NCI-H1092 treated with DMSO at 0.1 percent for 48 hours (cell line): ENCODE measurements at regions not wholly inside any gene's neighbourhood (a gene's known extent, or its start where the extent isn't known, plus 50 kb on each side); places are given as distances from the start of the nearest gene placed in this dataset.
A peak's percentile ranks its signal among the peaks of the same experiment; 100 is the strongest.

Experiments
- DNase-seq: peaks from one replicate; lab custom pipeline; 2025; lab: John Stamatoyannopoulos, UW

DNA sequence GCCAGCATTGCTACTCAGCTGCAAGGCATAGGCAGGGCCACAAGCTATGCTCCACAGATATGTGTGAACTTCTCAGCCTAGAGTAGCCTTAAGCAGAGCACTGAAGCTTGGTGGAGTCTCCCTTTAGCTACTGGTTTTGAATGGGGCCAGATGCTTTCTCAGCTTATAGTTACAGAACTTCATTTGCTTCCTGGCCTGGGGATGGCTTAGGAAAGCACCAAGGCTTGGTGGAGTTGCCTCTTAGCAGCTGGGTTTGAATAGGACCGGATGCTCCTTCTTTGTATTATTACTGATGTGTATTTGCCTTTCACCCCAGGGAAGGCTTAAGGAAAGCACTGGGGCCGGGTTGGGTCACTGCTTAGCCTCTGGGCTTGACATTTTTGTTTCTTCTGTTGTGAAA, 497.8 kb upstream of the SEMA6A start:
- no peak for DNase-seq

DNA sequence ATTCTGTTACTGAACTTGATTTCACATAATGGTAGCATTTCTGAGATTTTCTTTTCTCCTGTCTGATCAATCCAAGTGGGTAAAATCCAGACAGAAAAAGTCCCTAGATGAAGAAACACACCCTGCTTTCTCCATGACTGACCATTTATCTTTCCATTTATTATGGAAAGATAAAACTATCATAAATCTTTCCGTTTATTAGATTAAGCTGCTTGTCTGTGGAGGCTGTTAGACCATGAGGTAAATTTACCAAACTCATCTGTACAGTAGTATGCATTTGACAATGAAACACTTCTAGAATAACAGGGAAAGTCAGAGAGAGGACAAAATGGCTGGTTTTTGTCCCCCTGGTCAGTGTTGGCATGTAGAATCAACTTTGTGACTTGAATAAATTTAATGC, 491.2 kb upstream of the SEMA6A start:
- no peak for DNase-seq

DNA sequence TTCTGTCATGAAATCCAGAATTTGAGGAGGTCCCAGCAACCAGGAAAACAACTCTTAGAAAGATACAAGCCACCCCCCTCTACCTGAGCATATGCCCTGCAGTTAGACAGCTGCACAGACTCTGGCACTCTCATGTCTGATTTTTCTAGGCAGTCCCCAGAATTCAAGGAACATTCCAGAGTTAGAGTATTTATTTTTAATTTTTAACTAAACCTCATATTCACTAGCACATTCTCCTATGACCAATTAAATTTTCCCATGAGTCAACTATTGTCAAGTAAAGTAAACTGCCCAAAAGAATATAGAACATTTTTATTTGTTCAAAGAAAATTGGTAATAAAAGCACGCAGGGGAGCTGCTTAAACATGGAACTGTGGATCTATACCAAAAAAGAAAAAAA, 490.5 kb upstream of the SEMA6A start:
- no peak for DNase-seq

DNA sequence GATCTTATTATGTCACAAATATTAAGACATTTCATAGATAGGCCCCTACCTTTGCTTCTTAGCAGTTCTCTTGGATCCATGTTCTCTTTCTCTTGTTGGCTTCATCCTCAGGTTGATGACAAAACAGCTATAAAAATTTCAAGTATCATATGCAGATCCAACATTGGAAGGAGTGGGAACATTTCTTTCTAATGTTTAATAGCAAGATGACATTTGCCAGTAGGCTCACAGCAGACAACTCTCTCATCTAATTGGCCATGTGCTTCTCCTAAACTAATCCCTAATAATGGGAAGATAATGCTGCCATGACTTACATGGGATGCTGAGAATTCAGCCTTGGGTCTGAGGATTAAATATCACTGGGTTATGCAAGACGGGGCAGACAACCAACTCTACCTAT, 485.5 kb upstream of the SEMA6A start:
- DNase-seq = no peak

DNA sequence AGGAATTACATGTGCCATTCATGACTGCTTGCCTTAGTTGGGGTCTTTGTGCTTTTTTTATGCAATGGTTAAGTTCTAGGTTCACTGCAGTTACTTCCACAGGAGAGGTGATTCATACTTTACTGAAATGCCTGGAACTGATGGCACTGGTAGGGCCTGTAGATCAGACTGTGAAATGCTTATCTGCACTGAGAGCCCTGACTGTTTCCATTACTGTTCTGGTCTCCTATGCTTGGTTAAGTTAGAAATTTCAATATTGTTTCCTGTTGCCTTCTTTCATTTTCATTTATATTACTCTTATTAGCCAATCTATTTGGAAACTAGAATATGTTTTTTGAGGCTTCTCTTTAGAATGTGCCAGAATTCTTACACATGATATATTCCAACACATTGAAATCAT, 484.1 kb upstream of the SEMA6A start:
- DNase-seq = no peak

DNA sequence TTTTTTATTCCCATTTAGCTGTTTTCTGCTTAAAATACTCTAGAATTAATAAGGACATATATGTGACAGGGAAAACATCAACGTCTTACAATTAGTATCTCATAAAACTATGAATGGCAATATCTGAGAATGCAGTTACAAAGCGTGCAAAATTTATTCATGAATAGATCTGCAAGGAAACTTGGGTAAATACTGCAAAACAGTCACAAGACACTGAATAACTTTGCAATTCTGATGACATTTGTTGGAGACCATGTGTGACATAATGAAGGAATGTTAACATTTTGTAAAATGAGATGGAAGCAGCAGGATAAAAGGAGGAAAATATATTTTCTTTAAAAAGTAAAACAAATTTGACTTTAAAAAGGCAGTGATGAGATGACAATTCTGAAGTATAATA, 480.9 kb upstream of the SEMA6A start:
- no peak for DNase-seq

DNA sequence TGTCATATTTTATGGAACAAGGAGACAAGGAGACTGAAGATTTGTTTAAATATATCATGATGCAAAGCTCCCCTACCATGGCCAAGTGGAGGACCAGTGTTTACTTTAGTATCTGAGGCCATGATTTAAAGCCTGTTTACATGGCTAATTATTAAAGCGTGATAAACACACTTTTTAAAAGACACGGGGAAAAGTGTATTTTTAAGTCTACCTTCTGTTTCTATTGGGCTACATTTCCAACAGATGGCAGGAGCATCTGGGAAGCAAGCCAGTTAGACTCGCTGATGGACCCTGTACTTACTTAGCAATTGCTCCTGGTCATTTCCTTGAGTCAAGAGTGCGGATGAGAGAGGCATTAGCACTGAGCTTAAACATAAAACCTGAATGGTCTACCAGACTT, 480.3 kb upstream of the SEMA6A start:
- peak; percentile 83 for DNase-seq

DNA sequence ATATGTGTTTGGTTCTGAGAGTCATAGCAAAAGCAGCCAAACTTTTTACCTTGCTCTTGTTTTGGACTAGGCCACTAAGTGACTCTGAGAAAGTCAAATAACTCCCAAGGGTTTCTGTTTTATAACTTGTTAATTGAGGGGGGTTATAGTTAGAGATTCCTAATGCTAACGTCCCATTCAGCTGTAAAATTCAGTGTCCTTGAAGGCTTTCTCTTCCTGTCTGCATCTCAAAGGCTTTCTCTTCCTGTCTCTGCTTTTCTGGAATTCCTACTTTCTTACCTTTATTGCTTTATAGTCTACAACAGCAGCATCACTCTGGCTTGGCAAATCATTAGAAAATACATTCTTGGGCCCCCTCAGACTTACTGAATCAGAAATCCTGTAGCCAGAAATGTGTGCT, 479.5 kb upstream of the SEMA6A start:
- DNase-seq = no peak

DNA sequence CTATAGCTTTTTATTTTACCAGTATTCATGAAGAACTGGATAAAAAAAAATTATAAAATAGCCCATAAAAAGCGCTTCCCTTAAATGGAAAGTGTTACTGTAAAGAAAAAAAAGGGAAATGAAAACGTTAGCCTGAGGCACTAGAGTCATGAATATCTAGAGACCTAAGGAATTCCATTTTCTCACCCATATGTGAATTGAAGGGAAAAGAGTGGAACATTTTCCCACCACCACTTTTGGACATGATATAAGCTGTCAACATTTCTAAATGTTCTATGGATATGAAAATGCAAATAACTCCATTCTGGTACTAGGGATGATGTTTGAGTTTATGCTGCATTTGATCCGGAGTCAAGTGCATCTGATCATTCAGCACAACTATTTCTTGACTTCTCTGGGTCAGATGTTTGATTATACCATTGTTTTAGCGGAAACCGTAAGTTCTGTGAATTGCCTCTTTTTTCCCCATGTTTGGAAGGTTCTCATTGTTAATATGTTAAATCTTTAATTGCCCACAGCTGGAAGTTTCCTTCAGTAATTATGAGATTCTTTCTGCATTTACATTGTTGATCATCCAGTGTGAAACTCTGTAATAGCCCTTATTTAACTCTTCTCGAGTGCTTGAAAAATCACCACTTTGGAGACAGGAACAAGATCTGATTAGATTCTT, 467.4 kb upstream of the SEMA6A start:
- DNase-seq = no peak

DNA sequence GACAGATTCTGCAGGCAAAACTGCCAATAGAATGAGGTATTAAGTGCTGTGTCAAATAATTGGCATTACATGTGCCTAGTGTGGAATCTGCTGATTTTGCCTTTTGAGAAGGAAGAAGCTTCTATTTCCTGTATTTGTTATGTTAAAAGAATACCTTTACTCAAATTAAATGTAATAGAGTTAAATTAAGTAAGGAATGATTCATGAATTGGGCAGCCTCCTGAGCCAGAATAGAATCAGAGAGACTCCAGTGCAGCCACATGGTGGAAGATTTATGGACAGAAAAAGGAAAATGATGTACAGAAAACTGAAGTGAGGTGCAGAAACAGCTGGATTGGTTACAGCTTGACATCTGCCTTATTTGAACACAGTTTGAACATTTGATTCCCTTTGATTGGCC, 464.4 kb upstream of the SEMA6A start:
- no peak for DNase-seq

DNA sequence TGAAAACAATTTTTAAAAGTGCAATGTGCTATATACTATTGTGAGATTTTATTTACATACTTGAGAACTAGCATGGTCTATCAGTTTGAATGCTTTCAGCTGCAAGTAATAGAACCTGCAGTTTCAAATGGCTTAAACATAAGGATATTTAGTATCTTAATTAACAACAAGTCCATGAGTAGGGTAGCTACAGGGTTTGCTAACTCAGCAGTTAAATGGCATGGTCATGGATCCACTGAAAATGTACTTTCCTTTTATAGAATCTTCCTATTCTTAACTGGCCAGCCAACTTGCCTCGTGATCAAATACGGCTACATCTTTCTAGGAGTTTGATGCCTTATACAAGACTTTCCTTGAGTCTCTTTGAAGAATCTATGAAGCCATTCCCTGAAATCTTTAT, 452.8 kb upstream of the SEMA6A start:
- no peak for DNase-seq

DNA sequence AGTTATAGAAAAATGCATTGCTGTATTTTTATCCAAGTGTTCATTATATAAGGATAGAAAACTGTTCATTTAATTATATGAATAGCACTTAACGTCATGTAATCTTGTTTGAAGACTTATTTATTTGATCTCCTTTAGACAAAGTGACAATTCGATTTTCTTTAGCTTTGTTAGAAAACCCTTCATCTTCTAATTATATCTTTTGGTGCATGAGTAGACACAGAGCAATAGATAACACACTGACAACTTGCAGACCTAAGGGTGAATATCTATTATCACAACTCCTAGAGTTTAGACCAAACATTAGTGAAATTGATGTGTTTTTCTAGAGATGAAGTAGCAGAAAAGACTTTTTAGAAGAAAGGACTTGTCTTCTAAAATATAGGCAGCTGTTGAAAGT, 446.4 kb upstream of the SEMA6A start:
- no peak for DNase-seq

DNA sequence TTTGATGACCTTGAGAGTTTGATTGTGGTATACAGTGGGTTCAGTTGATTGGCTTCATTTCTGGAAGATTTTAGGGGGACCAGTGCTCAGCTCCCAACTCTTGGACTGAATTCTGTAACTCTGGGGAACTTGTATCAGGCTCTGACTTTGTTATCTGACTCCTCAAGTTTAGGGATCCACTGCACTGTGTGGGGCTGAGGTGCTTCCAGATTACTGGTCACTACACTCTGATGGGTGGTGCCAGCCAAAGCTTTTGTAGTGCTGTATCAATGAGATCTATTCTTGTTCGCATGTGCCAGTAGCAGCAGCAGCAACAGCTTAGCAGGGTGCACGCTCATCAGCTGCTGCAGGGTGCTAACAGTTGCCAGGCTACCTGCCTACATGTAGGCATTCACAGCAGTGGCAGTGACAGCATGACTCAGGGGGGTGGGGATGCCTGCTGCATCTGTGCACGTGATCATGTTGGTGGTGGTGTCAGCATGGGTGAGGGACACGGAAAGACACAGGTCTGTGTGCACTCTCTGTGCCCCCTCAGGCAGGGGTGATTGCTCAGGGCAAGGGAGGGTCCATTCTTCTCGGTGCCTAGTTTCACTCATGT, 438.8 kb upstream of the SEMA6A start:
- DNase-seq = no peak

DNA sequence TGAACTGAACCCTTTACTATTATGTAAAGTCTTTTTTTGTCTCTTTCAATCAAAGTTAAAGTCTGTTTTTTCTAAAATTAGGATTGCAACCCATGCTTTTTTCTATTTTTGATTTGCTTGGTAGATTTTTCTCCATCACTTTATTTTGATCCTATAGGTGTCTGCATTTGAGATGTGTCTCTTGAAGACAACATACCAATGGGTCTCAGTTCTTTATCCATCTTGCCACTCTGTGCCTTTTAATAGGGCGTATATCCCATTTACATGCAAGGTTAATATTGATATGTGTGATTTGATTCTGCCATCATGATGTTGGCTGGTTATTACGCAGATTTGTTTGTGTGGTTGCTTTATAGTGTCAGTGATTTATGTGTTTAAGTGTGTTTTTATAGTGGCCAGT, 436.0 kb upstream of the SEMA6A start:
- no peak for DNase-seq

DNA sequence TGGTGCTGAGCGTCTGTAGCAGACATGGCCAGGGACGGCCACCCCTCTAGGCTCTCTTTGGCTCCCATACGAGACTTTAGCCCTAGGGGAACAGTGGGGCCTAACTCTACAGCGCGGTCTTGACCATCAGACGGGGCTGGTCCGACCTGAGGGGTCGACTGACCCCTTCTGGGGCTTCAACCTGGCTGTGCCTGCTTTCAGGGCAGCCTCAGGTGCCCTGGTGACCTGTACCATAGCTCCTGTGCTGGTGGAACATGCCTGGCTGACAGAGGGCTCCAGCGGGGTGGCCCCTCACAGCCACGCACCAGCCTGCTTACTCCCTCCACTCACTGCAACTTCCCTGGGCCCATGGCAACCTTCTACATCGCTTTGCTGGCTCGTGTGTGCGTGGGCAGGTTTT, 423.4 kb upstream of the SEMA6A start:
- no peak for DNase-seq

DNA sequence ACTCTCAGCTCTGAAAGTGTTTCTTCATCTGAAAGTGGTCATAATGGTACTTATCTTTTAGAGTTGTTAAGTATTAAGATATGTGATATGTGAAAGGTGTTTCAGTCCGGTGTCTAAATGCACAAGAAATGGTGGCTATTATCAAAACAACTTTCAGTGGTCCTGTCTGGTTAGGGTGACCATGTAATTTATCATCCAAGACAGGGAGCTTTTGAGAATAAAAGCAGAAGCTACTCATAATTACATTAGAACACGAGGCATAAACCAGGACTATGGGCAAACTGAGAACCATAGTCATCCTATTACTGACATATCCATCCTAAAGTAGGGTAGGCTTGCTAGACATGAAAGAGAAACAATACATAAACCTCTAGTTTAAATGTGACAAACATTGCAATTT, 418.1 kb upstream of the SEMA6A start:
- DNase-seq = no peak

DNA sequence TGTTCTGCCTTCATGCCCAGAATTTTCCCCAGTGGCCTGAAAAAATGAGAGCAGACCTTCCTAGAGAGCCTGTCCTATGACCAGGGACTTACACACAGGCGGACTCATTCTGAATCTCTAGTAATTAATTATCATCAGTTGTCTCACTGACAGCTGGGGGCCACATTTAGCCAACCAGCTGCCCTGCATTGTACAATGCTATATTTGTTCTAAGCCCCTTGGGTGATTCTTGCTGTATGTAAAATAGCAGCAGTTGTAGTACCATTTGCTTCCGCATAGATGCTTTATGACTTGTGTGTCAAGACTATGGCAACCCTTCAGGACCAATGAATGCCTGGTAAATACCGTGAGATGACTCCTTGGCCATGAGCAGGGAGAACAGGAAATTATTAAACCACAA, 415.4 kb upstream of the SEMA6A start:
- DNase-seq = no peak

DNA sequence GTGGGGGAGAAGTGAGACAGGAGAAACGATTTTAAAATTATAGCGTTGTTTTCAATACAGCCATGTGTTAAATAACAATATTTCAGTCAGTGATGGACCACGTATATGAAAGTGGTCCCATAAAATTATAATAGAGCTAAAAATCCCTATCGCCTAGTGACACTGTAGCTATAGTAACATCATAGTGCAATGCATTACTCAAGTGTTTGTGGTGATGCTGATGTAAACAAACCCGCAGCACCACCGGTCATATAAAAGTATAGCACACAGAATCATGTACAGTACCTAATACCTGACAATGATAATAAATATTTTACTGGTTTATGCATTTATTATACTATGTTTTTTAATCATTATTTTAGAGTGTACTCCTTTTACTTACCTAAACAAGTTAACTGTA, 407.4 kb upstream of the SEMA6A start:
- DNase-seq = no peak

DNA sequence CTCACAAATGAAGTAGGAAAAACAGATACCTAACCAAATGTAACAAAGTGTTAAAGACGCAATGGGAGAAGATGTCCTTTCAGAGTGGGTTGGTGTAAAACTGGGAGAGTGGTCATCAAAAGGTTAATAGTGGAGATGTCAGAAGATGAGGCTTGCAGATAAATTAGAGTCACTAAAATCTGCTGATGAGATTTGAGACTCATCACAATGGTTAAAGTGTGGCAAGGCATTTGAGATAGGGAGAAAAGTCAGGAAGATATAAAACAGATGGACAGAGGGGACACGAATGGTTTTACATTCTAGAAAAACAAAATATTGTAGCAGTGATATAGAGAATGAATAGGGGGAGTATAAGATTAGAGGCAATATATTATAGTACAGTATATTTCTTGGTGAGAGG, 406.0 kb upstream of the SEMA6A start:
- DNase-seq = no peak

DNA sequence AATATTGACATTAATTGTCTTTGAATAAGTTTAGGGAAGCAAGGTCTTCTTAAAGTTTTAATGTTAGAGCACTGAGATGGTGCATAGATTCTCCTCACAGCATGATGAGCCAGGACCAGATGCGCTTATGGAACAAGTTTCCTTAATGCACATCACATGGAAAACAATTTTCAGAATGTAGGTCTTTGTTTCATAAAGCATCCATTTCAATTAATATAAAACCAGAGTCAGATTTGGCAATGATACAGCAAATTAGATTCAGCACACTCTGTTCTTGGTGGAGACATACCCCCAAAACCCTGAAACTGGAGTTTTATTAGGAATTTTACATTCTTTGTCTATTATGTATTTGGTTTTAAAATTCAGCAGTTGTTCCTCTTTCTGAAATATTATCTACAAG, 402.1 kb upstream of the SEMA6A start:
- no peak for DNase-seq

DNA sequence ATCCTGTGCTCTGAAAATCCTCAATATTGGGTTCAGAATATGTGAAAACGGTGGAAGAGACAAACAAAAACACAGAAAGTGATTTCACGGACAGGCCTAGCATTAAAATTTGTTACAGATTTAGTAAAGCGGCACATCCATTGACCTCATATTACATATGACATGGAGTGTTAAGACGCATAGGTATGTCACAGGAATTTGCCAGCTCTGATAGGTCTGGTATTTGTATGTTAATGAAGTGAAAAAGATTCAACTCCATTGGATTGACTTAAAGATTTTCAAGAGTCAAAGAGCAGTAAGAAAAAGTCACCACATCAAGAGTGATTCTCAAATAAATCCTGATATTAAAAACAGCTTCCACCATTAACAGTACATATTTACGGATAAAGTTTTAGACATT, 396.5 kb upstream of the SEMA6A start:
- no peak for DNase-seq

DNA sequence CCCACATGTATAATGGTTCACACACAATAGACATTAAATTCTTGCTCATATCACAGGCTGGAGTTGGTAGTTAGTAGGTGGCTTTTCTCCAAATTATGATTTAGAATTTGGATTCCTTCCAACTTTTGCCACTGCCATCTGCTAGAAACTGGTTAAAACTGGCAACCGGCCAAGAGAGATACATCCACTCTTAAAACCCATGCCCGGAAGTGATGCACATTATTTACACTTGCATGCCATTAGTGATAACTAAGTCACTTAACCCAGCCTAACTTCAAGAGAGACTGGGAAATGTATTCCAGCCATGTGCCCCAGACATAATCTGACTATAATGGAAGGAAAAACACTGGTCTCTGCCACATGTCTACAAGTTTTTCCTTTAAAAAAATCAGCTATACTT, 395.7 kb upstream of the SEMA6A start:
- peak; percentile 56 for DNase-seq

DNA sequence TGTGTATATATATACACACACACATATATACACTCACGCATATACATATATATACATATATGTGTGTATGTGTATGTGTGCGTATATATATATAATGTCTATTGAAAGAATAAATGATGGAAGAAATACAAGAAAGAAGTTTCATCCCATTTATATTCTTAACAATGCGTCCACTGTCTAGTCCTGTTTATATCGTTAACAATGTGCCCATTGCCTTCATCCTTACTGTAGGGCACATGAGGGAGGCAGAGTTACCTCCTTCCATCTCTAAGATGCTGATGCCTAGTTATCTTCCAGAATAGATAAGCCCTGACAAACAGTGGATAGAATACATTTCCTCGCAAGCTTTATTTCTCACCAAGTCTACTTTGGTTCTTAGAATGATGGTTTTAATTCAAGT, 389.8 kb upstream of the SEMA6A start:
- no peak for DNase-seq

DNA sequence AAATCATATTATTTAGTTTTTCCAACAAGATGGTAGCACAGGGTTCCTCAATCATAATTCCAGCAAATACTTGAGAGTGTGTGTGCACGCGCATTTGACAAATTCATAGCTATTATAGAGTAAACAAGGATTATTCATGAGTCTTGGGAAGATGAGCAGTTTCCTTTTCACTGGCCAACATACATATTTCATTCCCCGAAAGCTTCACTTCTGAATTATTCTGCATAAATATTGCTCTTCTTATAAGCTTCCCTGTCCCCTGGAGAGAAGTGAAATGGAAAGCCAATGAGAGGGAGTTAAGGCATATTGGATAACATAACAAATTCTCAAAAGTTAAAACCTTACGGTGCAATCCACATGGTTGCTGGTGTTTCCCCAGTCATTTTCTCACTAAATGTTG, 386.4 kb upstream of the SEMA6A start:
- DNase-seq = no peak

DNA sequence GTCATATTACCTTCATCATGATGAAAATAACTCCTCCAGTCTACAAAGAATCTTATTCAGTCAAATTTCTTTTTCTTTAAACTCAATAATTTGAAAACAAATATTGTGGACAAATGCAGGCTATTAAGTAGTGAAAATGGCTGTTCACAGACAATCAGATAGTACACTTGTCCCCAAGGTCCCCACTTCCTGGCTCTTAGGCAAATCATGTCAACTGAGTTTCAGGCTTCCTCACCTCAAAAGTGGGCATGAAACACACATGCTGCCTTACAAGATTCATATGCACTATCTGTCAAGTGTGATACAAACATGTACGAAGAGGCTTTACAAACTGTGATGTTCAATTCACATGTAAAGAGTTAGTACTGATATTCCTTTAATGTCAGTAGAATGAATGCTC, 385.2 kb upstream of the SEMA6A start:
- DNase-seq = no peak
